GM19035 (cell line): ENCODE measurements at regions not wholly inside any gene's neighbourhood (a gene's known extent, or its start where the extent isn't known, plus 50 kb on each side); places are given as distances from the start of the nearest gene placed in this dataset.

Experiments used
- ATAC-seq: cut with Tn5 transposase; IDR thresholded peaks from one replicate; pipeline ENCODE4 v1.9.1; 2021; ENCODE audit not compliant: unreplicated experiment

GRCh38 chr10:105834261-105835059 is 1193.4 kb downstream of the SORCS3 start:
- ATAC-seq, result no peak

- no peak for ATAC-seq
These were observed 1186.0 kb downstream of the SORCS3 start for GRCh38 chr10:105827133-105827532.

GRCh38 chr10:105807935-105808587 is 1167.0 kb downstream of the SORCS3 start:
- ATAC-seq, result no peak

- no peak for ATAC-seq
These were observed 1162.1 kb downstream of the SORCS3 start for GRCh38 chr10:105803206-105803605.

GRCh38 chr10:105800641-105801040 is 1159.6 kb downstream of the SORCS3 start:
- ATAC-seq, result no peak

- no peak for ATAC-seq
These were observed 1157.3 kb downstream of the SORCS3 start for GRCh38 chr10:105798328-105798889.

GRCh38 chr10:105797234-105797890 is 1156.3 kb downstream of the SORCS3 start:
- peak; percentile 81 for ATAC-seq

- ATAC-seq, result no peak
These were observed 1152.0 kb downstream of the SORCS3 start for GRCh38 chr10:105793071-105793470.

GRCh38 chr10:105785721-105786120 is 1144.6 kb downstream of the SORCS3 start:
- no peak for ATAC-seq

GRCh38 chr10:105783936-105784483 is 1142.9 kb downstream of the SORCS3 start:
- ATAC-seq, result no peak

GRCh38 chr10:105774881-105775280 is 1133.8 kb downstream of the SORCS3 start:
- ATAC-seq, result no peak

- no peak for ATAC-seq
These were observed 1133.3 kb downstream of the SORCS3 start for GRCh38 chr10:105774351-105774750.

GRCh38 chr10:105770524-105771212 is 1129.6 kb downstream of the SORCS3 start:
- ATAC-seq, result no peak

- ATAC-seq, result no peak
These were observed 1128.4 kb downstream of the SORCS3 start for GRCh38 chr10:105769248-105770184.

GRCh38 chr10:105763611-105764010 is 1122.5 kb downstream of the SORCS3 start:
- ATAC-seq, result no peak

- no peak for ATAC-seq
These were observed 1120.6 kb downstream of the SORCS3 start for GRCh38 chr10:105761576-105762260.

- no peak for ATAC-seq
These were observed 1118.6 kb downstream of the SORCS3 start for GRCh38 chr10:105759669-105760068.

- no peak for ATAC-seq
These were observed 1117.3 kb downstream of the SORCS3 start for GRCh38 chr10:105758209-105758998.
